Astrocyte of the cerebellum (primary cell): ENCODE measurements at regions not wholly inside any gene's neighbourhood (a gene's known extent, or its start where the extent isn't known, plus 50 kb on each side); places are given as distances from the start of the nearest gene placed in this dataset.

Experiments
- DNase-seq: peaks from one replicate; pipeline ENCODE4 v3.0.0-alpha.2; 2011; ENCODE audit warnings: low read depth
- H3K4me3 ChIP-seq: 2 replicates; pipeline ENCODE4 v1.5.1; 2011; ENCODE audit warnings: mild to moderate bottlenecking, low read depth, low read length, moderate library complexity
- in situ Hi-C: cut with HindIII; loops from 2 replicates; pipeline ENCODE4 v1.10.0; 2017; ENCODE audit warnings: low sequenced_read_pairs
- TF ChIP-seq, protein P1 (sequence below): IDR thresholded peaks from 2 replicates; pipeline ENCODE4 v1.5.1; 2012; ENCODE audit warnings: low read length, low read depth, moderate library complexity, mild to moderate bottlenecking; ENCODE audit errors: missing control alignments

DNA sequence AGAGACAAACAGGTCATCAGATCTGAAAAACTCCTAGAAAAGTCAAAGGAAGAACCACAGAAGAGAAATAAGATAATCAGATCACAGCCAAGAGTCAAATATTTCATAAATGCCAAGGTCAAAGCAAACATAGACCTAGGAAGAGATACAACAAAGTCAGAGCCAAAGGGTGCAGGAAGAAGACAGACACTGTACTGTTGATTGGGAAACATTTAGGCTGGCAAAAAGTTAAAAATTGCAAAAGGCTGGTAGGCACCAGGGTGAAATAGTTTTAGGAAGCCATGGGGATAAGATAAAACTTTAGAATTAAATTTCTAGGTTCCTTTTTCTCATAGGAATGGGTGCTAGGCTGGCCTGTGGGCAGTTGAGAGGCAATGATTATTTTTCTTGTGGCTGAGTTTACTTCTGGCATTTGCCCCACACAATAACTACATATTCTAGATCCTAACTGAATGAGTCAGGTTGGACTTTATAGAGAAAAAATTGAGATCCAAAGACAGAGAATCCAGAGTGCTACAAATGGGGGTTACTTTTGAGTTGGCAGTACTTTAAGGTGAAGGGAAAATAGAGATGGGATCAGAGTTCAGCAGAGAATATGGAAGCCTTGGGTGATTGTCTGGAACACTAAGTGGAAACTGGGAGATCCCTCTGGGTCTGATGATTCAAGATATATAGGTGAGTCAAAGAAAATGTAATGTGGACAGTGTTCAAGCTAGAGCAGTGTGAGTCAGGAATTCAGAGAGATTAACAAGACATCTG lies 215.5 kb downstream of the C12orf50 start:
- in situ Hi-C loops = no loop called here
- TF ChIP-seq, protein P1, sequence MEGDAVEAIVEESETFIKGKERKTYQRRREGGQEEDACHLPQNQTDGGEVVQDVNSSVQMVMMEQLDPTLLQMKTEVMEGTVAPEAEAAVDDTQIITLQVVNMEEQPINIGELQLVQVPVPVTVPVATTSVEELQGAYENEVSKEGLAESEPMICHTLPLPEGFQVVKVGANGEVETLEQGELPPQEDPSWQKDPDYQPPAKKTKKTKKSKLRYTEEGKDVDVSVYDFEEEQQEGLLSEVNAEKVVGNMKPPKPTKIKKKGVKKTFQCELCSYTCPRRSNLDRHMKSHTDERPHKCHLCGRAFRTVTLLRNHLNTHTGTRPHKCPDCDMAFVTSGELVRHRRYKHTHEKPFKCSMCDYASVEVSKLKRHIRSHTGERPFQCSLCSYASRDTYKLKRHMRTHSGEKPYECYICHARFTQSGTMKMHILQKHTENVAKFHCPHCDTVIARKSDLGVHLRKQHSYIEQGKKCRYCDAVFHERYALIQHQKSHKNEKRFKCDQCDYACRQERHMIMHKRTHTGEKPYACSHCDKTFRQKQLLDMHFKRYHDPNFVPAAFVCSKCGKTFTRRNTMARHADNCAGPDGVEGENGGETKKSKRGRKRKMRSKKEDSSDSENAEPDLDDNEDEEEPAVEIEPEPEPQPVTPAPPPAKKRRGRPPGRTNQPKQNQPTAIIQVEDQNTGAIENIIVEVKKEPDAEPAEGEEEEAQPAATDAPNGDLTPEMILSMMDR = no peak
- DNase-seq = peak; percentile 68

DNA sequence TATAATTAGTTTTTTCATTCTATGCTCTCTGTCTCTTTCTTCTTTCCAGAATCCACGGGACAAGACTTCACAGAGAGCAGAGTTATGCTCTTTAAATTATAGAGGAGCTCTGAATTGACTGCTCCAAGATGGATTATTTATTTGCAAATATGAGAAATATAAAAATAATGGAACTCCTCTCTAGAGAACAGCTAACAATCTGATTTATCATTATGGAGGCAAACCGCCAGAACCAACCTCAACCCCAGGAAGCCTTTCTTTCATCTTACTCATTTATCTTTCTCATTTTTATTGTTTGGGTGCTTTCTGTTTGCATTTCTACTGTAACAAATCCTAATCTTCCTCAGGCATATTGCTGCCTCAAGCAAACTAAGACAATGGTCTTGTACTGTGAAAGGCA lies 216.5 kb downstream of the C12orf50 start:
- TF ChIP-seq, protein P1 = no peak
- H3K4me3 ChIP-seq = no peak overlapping the region
- in situ Hi-C loops = no loop called here
- no peak for DNase-seq

More for the DNA sequence above, 215.5 kb downstream of the C12orf50 start:
- no peak overlapping the region for H3K4me3 ChIP-seq

DNA sequence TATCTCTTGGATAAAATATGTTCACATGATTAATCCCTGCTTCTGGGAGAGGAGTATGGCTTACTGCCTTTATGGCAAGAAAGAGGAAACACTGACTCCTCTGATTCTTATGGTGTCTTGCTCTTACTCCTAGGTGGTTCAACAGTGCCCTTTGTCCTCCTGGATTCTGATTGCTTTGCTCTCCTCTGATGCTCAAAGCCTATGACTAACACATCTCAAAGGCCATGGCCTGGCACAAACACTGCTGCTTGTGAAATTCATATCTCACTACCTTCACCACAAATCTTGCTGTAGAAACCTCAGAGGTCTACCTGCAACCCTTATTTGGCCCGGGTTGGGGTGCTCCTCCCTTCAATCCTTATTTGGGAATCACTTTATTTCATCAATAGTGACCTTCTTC lies 217.2 kb downstream of the C12orf50 start:
- H3K4me3 ChIP-seq = no peak overlapping the region
- DNase-seq = no peak
- TF ChIP-seq, protein P1 = no peak
- in situ Hi-C loops = no loop called here

DNA sequence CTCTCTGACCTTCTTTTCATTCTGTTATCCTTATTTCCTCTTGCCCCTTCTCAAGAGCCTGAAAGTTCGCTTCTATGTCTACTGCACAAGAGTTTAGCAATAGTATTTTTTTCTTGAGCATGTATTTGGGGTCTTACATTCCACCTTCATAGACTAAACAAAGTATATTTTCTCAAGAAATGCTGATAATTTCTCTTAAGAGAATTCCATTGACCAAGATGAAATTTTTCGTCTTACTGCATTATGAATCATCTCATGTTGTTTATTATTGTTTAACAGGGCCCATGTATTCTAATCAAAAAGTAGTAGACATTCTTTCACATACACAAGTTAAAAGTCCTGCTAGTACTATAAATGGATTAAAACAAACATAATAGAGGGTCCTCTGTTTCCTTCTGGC lies 219.3 kb downstream of the C12orf50 start:
- no peak for DNase-seq
- in situ Hi-C loops = no loop called here
- H3K4me3 ChIP-seq = no peak overlapping the region
- TF ChIP-seq, protein P1 = no peak

DNA sequence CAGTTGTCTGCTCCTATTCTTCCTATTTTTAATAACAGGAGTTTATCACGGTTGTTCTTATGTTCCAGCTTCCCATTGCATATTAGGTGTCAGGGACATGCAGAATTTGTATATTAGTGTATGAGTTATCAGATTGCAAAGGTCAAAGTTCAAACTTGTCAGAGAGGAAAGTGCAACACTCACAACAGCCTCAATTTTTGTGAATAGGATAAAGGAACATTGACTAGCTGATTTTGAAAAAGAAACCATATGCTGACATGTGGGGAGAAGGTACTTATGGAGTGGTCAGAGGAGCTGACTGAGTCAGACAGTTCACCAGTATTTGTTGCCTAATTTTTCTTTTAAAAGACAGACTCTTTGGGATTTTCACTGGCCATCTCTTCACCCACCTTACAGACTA lies 222.1 kb downstream of the C12orf50 start:
- no peak overlapping the region for H3K4me3 ChIP-seq
- TF ChIP-seq, protein P1 = no peak
- no peak for DNase-seq
- in situ Hi-C loops = no loop called here

DNA sequence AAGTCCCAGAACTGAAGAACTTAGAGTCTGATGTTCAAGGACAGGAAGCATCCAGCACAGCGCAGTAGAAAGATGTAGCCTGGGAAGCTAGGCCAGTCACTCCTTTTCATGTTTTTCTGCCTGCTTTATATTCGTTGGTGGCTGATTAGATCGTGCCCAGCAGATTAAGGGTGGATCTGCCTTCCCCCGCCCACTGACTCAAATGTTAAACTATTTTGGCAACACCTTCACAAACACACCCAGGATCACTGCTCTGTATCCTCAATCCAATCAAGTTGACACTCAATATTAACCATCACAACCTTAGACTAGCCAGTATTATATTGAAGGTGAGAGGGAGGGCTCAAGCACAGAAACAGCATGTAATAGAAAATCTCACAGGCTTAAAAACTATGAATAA lies 222.9 kb downstream of the C12orf50 start:
- DNase-seq = no peak
- in situ Hi-C loops = no loop called here
- TF ChIP-seq, protein P1 = no peak
- H3K4me3 ChIP-seq = no peak overlapping the region

DNA sequence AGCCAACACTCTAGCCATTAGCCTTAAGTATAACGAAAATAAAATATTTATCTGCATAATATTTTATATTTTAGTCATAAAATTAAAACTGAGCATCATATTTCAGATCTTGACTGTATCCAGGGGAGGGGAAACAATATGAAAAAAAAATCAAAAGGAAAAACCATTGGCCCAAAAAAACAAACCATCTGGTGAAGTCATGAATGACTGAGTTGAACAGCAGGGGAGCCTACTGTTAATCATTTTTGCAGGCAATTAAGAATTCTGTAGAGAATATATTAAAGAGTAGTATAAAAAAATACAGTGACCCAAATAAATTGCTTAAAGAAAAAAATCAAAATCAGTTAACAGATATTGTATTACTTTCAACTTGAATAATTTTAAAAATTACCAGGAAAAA lies 224.8 kb downstream of the C12orf50 start:
- H3K4me3 ChIP-seq = no peak overlapping the region
- in situ Hi-C loops = no loop called here
- no peak for DNase-seq
- TF ChIP-seq, protein P1 = no peak
